Spinal cord (tissue), 9 donors: ENCODE measurements at regions not wholly inside any gene's neighbourhood (a gene's known extent, or its start where the extent isn't known, plus 50 kb on each side); places are given as distances from the start of the nearest gene placed in this dataset.

ENCODE experiments used
- DNase-seq, 6 donors: peaks; one replicate each; pipeline versions ENCODE4 v3.0.0 to v3.0.0-alpha.2; 2013 to 2015; ENCODE audit warnings: low spot score in 6 of 6, low read depth in 4 of 6
- H3K27ac ChIP-seq: one replicate; pipeline ENCODE4 v1.5.1; 2013; ENCODE audit warnings: low read depth, low read length, control low read depth
- H3K27me3 ChIP-seq: one replicate; pipeline ENCODE4 v1.6.1; 2013; ENCODE audit warnings: low read length; ENCODE audit not compliant: control insufficient read depth, insufficient read depth
- H3K36me3 ChIP-seq: one replicate; pipeline ENCODE4 v1.6.1; 2013; ENCODE audit warnings: low read length; ENCODE audit not compliant: control insufficient read depth, insufficient read depth
- H3K4me1 ChIP-seq: one replicate; pipeline ENCODE4 v1.6.1; 2013; ENCODE audit warnings: low read length; ENCODE audit not compliant: control insufficient read depth, insufficient read depth
- H3K4me3 ChIP-seq: one replicate; pipeline ENCODE4 v1.5.1; 2013; ENCODE audit warnings: low read depth, low read length, control low read depth
- H3K9me3 ChIP-seq: one replicate; pipeline ENCODE4 v1.6.1; 2013; ENCODE audit warnings: low read length; ENCODE audit not compliant: control insufficient read depth, insufficient read depth
- WGBS: methylation state at CpG from one replicate; pipeline ENCODE4 v1.1.5; 2013; ENCODE audit warnings: missing lambda C conversion rate; ENCODE audit not compliant: insufficient coverage; 5-methylcytosine and 5-hydroxymethylcytosine counted together
- donor health status: healthy.

DNA sequence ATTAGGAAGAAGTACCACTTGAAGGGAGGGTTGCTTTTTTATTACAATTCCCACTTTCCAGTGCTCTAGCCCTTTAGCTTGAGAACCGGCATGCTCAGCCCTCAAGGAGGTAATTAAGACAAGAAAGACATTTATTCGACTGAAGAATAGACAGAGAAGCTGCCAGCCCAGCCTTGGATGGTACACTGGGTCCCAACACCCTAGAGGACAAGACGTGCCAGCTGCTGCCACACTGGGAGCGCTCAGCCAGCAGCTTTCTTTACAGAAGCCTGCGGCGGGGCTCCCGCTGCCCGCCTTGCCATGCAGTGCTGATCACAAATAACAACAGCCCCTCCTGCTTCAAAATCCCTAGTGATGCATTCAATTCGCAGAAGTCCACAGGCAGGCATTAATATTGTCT, 746.3 kb upstream of the RAB6C start:
- Histone ChIP-seq H3K36me3 (no peaks in the 10 kb centered on the region), H3K4me1 (peaks cover 12% of the 10 kb centered on the region), H3K9me3 (no peaks in the 10 kb centered on the region), H3K27me3 (no peaks in the 10 kb centered on the region), H3K4me3 (no peak overlapping the region), H3K27ac (no peak overlapping the region)
- 19% methylated on average over 9 of the region's 9 CpGs for WGBS
- DNase-seq: peak in 2 of 6 donors; percentile 55 to 63

DNA sequence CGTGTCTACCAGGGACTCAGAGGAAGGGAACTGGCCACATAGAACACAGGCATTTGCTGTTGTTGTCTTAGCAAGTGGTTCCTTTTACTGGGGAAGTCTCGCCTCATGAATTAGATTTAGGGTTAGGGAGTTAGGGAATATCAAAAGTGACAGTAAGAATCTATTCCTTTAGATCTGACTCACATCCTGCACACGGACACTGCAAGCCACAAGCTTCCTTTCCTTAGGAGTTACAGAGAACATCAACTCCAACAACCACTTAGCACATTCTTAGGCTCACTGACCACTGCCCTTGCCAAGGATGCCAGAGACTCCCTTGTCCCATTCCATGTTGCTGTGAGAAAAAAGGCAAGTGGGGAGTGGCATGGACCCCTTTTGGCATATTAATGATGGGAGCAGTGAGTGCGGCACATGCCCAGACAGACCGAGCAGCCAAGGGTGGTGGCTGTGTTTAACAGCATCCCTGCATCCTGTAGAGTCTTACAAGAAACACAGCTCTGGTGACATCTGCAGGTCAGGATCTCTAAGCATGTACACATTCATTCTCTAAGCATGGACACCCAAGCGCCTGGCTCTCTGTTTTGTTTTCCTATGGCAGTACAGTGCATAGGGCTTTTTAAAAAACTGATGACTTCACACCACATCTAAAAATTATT, 745.6 kb upstream of the RAB6C start:
- Histone ChIP-seq H3K36me3 (no peaks in the 10 kb centered on the region), H3K27me3 (no peaks in the 10 kb centered on the region), H3K27ac (no peak overlapping the region), H3K4me3 (no peak overlapping the region), H3K9me3 (no peaks in the 10 kb centered on the region), H3K4me1 (peaks cover 12% of the 10 kb centered on the region)
- peak in 4 of 6 donors; percentile 35 to 92 (median 52) for DNase-seq
- WGBS: 29% methylated on average over 4 of the region's 6 CpGs

DNA sequence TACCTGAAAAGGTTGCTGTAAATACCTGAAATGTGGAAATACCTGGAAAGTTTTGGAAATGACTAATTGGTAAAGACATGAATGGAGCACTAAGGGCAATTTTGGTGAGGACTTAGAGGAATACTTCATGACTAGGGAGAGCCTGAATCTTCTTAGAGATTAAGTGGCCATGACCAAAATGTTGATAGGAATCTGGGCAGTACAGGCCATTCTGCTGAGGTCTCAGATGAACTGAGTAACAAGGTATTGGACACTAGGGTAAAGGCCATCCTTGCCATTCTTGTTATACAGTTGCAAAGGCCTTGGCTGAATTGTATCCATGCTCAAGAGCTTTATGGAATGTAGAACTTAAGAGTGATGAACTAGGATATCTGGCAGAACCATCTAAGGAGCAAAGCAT, 742.9 kb upstream of the RAB6C start:
- H3K4me3 ChIP-seq: no peak overlapping the region
- H3K36me3 ChIP-seq: no peaks in the 10 kb centered on the region
- H3K9me3 ChIP-seq: no peaks in the 10 kb centered on the region

DNA sequence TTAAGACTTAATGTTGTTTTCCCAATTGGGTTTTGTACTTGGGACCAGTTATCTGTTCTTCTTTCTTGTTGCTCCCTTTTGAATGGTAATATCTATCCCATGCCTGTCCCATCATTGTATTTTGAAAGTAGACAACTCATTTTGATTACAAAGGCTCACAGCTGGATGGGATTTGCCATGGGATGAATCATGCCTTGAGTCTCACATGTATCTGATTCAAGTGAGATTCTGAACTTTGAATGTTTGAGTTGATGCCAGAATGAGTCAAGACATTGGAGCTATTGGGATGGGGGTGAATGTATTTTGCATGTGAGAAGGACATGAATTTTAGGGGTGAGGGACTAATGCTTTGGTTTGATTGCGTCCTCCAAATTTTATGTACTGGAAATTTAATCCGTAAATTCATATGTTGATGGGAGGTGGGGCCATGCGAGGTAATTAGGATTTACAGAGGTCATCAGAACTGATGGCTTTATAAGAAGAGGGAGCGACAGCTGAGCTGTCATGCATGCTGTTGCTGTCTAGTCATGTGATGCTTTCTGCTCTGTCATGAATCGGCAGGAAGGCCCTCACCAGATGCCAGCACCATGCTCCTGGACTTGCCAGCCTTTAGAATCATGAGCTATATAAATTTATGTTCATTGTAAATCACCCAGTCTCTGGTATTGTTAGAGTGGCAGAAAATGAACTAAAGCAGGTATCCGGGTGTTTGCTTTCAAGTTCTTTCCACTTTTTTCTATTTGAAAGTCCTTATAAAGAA, 741.3 kb upstream of the RAB6C start:
- Histone ChIP-seq H3K27me3 (no peaks in the 10 kb centered on the region), H3K9me3 (no peaks in the 10 kb centered on the region), H3K36me3 (no peaks in the 10 kb centered on the region), H3K4me1 (peaks cover 19% of the 10 kb centered on the region), H3K4me3 (no peak overlapping the region), H3K27ac (no peak overlapping the region)
- DNase-seq: no peak
- WGBS: 97% methylated on average over 4 of the region's 6 CpGs

More for the DNA sequence above, 742.9 kb upstream of the RAB6C start:
- peaks cover 15% of the 10 kb centered on the region for H3K4me1 ChIP-seq
- no peak overlapping the region for H3K27ac ChIP-seq
- no peak for DNase-seq
- H3K27me3 ChIP-seq: no peaks in the 10 kb centered on the region

DNA sequence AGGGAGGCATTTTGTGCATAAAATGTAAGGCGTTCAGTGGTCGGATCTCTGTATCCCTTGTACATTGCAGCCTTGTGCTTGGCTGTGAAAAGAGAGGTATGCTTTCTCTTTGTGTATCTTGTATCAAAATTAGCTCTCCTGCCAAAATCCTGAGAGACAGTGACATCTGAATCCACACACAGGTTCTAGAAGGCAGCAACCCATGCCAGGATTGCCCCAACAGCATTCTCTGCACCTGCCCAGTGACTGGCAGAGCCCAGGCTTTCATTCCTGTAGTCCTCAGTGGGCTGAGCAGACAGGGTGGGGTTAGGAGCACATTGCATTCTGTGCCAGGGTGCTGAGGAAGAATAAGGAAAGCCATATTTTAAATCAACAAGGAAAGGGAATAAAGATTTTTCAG, 740.3 kb upstream of the RAB6C start:
- no CpG with 5 or more reads among the region's 2 CpGs for WGBS
- DNase-seq: peak in 1 of 6 donors; percentile 39
- Histone ChIP-seq H3K27ac (no peak overlapping the region), H3K9me3 (no peaks in the 10 kb centered on the region), H3K27me3 (no peaks in the 10 kb centered on the region), H3K36me3 (no peaks in the 10 kb centered on the region), H3K4me3 (no peak overlapping the region), H3K4me1 (peaks cover 12% of the 10 kb centered on the region)

DNA sequence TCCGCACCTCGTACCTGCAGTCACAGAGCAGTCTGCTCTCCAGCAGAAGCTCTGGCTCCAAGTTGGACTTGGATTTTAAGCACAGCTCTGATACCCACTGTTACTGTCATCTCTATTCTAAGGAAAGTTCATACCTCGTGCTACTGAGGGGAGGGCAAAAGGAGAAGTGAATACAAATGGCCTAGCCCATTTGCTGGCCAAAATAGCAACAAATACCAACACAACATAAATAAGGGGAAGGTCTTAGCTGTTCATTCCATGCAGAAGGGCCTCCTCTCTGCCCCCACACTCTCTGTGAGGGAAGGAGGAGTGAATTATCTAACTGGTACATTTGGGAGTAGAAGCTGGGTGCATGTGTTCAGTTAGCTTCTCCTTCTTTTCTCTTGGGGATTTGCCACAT, 739.4 kb upstream of the RAB6C start:
- Histone ChIP-seq H3K36me3 (no peaks in the 10 kb centered on the region), H3K4me1 (peaks cover 9% of the 10 kb centered on the region), H3K27ac (no peak overlapping the region), H3K27me3 (no peaks in the 10 kb centered on the region), H3K4me3 (no peak overlapping the region), H3K9me3 (no peaks in the 10 kb centered on the region)
- WGBS: 100% methylated on average over 2 of the region's 3 CpGs
- no peak for DNase-seq

DNA sequence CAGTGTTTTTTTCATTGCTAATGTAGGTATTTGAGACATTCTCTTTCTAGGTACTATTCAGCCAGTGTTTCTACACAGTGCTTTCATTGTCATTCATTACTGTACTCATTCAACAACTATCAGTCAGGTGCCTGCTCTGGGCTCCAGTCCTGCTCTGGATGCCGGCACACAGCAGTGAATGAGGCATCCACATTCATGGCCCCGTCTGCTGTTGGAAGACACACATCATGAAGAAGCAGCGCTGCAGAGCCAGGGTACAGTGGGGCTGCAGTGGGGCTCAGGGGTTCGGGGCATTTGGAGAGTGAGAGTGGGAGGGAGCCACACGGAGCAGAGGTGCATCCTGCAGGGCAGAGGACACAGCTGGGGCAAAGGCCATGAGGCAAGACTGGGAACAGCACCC, 737.2 kb upstream of the RAB6C start:
- H3K27me3 ChIP-seq: no peaks in the 10 kb centered on the region
- H3K27ac ChIP-seq: no peak overlapping the region
- H3K9me3 ChIP-seq: peaks cover 2% of the 10 kb centered on the region
- WGBS: 46% methylated on average over 5 of the region's 5 CpGs
- no peaks in the 10 kb centered on the region for H3K36me3 ChIP-seq
- H3K4me3 ChIP-seq: no peak overlapping the region
- DNase-seq: no peak
- H3K4me1 ChIP-seq: peaks cover 9% of the 10 kb centered on the region

DNA sequence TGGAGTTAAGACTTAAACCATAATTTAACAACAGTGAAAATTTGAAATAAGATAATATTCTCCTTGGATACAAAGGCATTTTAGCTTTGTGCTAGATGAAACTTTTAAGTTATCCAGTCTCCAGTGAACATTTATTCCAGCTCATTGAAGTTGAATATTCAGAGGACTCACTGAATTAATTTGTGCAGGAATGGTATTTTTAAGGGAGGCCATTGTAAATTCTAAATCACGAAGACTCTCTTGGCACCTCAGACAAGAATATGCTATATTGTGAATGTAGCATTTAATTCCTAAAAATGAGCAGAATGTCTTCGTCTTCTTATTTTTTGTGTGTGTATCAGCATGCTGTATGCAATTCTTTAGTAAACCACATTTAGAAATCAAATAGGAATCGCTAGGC, 731.7 kb upstream of the RAB6C start:
- Histone ChIP-seq H3K36me3 (no peaks in the 10 kb centered on the region), H3K9me3 (peaks cover 2% of the 10 kb centered on the region), H3K4me3 (no peak overlapping the region), H3K4me1 (no peaks in the 10 kb centered on the region), H3K27me3 (no peaks in the 10 kb centered on the region), H3K27ac (no peak overlapping the region)
- WGBS: no CpG with 5 or more reads among the region's 3 CpGs
- peak in 1 of 6 donors; percentile 62 for DNase-seq

DNA sequence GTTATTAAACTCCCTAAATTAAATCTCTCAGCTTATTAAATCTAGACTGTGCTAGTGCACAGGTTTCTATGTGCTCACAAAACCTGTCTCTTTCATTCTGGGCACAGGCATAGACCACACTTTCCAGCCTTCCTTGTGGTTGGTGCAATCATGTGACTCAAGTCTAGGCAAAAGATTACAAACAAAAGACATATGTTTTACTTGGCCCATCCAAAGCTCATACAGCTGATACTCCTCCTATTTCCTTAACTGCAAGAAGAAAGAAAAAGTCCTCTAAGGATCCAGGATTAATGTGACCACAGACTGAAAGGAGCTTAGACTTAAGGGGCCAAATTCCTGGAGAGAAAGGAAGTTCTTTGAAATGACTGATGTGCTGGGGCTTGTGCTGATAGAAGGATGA, 731.3 kb upstream of the RAB6C start:
- DNase-seq: peak in 1 of 6 donors; percentile 65
- H3K27me3 ChIP-seq: no peaks in the 10 kb centered on the region
- no peak overlapping the region for H3K4me3 ChIP-seq
- H3K36me3 ChIP-seq: no peaks in the 10 kb centered on the region
- peaks cover 2% of the 10 kb centered on the region for H3K9me3 ChIP-seq
- H3K4me1 ChIP-seq: no peaks in the 10 kb centered on the region
- no peak overlapping the region for H3K27ac ChIP-seq
